DOHH2 (cell line): ENCODE measurements at regions not wholly inside any gene's neighbourhood (a gene's known extent, or its start where the extent isn't known, plus 50 kb on each side); places are given as distances from the start of the nearest gene placed in this dataset.

Experiments
- EZH2phosphoT487 ChIP-seq: fragments of 200-600 bp; sonication (generic); IDR thresholded peaks from 2 replicates; pipeline ENCODE4 v1.6.1; 2017; ENCODE audit warnings: borderline replicate concordance, mild to moderate bottlenecking, antibody characterized with exemption, low read length, moderate library complexity, mixed read lengths
- TF ChIP-seq, protein P1 (sequence below): fragments of 200-600 bp; sonication (generic); IDR thresholded peaks from one replicate; pipeline ENCODE4 v1.5.1; 2014; ENCODE audit warnings: antibody characterized with exemption, mild to moderate bottlenecking, low read depth, low read length; ENCODE audit not compliant: poor library complexity, severe bottlenecking

- TF ChIP-seq, protein P1, sequence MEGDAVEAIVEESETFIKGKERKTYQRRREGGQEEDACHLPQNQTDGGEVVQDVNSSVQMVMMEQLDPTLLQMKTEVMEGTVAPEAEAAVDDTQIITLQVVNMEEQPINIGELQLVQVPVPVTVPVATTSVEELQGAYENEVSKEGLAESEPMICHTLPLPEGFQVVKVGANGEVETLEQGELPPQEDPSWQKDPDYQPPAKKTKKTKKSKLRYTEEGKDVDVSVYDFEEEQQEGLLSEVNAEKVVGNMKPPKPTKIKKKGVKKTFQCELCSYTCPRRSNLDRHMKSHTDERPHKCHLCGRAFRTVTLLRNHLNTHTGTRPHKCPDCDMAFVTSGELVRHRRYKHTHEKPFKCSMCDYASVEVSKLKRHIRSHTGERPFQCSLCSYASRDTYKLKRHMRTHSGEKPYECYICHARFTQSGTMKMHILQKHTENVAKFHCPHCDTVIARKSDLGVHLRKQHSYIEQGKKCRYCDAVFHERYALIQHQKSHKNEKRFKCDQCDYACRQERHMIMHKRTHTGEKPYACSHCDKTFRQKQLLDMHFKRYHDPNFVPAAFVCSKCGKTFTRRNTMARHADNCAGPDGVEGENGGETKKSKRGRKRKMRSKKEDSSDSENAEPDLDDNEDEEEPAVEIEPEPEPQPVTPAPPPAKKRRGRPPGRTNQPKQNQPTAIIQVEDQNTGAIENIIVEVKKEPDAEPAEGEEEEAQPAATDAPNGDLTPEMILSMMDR = no peak
- TF ChIP-seq EZH2phosphoT487 = no peak
Observed at GRCh38 chr10:85157206-85157605, 828.8 kb downstream of the CCSER2 start.
